Neural progenitor cell (in vitro differentiated cells): ENCODE measurements at regions not wholly inside any gene's neighbourhood (a gene's known extent, or its start where the extent isn't known, plus 50 kb on each side); places are given as distances from the start of the nearest gene placed in this dataset.

Experiments used
- DNase-seq: peaks from one replicate; pipeline ENCODE4 v3.0.0-alpha.2; 2016; ENCODE audit warnings: low spot score
- H2AFZ ChIP-seq: fragments of 200-600 bp; sonication (generic); replicated peaks from 2 replicates; pipeline ENCODE4 v1.6.1; 2016; ENCODE audit warnings: antibody characterized with exemption
- H3F3A ChIP-seq: fragments of 200-600 bp; sonication (generic); 2 replicates; pipeline ENCODE4 v1.6.1; 2016; ENCODE audit warnings: antibody characterized with exemption, low read depth
- H3K27ac ChIP-seq: fragments of 200-600 bp; sonication (generic); 2 replicates; pipeline ENCODE4 v1.5.1; 2016; ENCODE audit warnings: mild to moderate bottlenecking
- H3K27me3 ChIP-seq: fragments of 200-600 bp; sonication (generic); 2 replicates; pipeline ENCODE4 v1.6.1; 2016; ENCODE audit warnings: mild to moderate bottlenecking, moderate library complexity
- H3K36me3 ChIP-seq: fragments of 200-600 bp; sonication (generic); 2 replicates; pipeline ENCODE4 v1.5.1; 2016
- H3K4me1 ChIP-seq: fragments of 200-600 bp; sonication (generic); 2 replicates; pipeline ENCODE4 v1.6.1; 2016; ENCODE audit warnings: mixed run types
- H3K4me2 ChIP-seq: fragments of 200-600 bp; sonication (generic); 2 replicates; pipeline ENCODE4 v1.6.1; 2016
- H3K4me3 ChIP-seq: fragments of 200-600 bp; sonication (generic); 2 replicates; pipeline ENCODE4 v1.5.1; 2016
- H3K79me2 ChIP-seq: fragments of 200-600 bp; sonication (generic); 2 replicates; pipeline ENCODE4 v1.6.1; 2016; ENCODE audit warnings: low read depth
- H3K9ac ChIP-seq: fragments of 200-600 bp; sonication (generic); 2 replicates; pipeline ENCODE4 v1.6.1; 2016
- H3K9me3 ChIP-seq: fragments of 200-600 bp; sonication (generic); 2 replicates; pipeline ENCODE4 v1.5.1; 2016; ENCODE audit warnings: low read depth
- H4K20me1 ChIP-seq: fragments of 200-600 bp; sonication (generic); 2 replicates; pipeline ENCODE4 v1.6.1; 2016; ENCODE audit warnings: low read depth
- H3K27ac Mint-ChIP-seq: 3 replicates; pipeline ENCODE4 v1.8.0; 2021; ENCODE audit warnings: mixed read lengths
- H3K27me3 Mint-ChIP-seq: 2 replicates; pipeline ENCODE4 v1.8.0; 2022; ENCODE audit warnings: low read depth, mild to moderate bottlenecking, inconsistent platforms, moderate library complexity, mixed read lengths; ENCODE audit not compliant: insufficient read depth
- H3K36me3 Mint-ChIP-seq: 3 replicates; pipeline ENCODE4 v1.8.0; 2021; ENCODE audit warnings: mixed read lengths
- H3K4me1 Mint-ChIP-seq: 3 replicates; pipeline ENCODE4 v1.8.0; 2021; ENCODE audit warnings: mixed read lengths
- H3K4me3 Mint-ChIP-seq: 3 replicates; pipeline ENCODE4 v1.8.0; 2021; ENCODE audit warnings: mild to moderate bottlenecking, moderate library complexity, mixed read lengths
- H3K9me3 Mint-ChIP-seq: 3 replicates; pipeline ENCODE4 v1.8.0; 2020; ENCODE audit warnings: mixed read lengths
- EZH2 ChIP-seq: fragments of 200-600 bp; sonication (generic); IDR thresholded peaks from 2 replicates; pipeline ENCODE4 v1.6.1; 2017; ENCODE audit warnings: antibody characterized with exemption, mild to moderate bottlenecking, moderate library complexity
- EZH2phosphoT487 ChIP-seq: fragments of 200-600 bp; sonication (generic); IDR thresholded peaks from 2 replicates; pipeline ENCODE4 v1.6.1; 2017; ENCODE audit warnings: antibody characterized with exemption
- TF ChIP-seq, protein P1 (sequence below): fragments of 200-600 bp; sonication (generic); IDR thresholded peaks from 2 replicates; pipeline ENCODE4 v1.5.1; 2017; ENCODE audit warnings: antibody characterized with exemption, mild to moderate bottlenecking

DNA sequence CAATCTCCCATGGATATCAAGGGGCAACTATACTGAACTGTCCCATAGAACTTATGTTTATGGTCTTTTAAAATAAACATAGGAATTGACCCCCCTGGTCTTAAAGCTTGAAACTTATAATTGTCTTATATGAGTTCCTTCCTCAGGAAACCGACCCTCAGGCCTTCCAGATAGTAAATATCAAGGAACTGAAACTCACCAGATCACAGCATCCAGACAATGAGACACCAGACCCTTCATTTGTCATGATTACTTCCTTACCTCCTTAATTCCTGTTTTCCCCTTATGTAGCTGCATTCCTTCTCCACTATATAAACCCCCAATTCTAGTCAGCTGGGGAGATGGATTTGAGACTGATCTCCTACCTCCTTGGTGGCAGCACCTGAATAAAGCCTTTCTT, 94.8 kb upstream of the GRPR start:
- Mint-ChIP-seq H3K27ac (no peak overlapping the region), H3K9me3 (no peaks in the 10 kb centered on the region), H3K4me1 (peaks cover 26% of the 10 kb centered on the region), H3K36me3 (no peaks in the 10 kb centered on the region), H3K27me3 (peaks cover 3% of the 10 kb centered on the region), H3K4me3 (no peak overlapping the region)
- H2AFZ ChIP-seq: no peak overlapping the region
- no peaks in the 10 kb centered on the region for H3K9me3 ChIP-seq
- no peaks in the 10 kb centered on the region for H3K79me2 ChIP-seq
- no peaks in the 10 kb centered on the region for H3K36me3 ChIP-seq
- H4K20me1 ChIP-seq: no peaks in the 10 kb centered on the region
- H3K4me3 ChIP-seq: no peak overlapping the region
- TF ChIP-seq EZH2phosphoT487 (no peak), EZH2 (no peak)
- TF ChIP-seq, protein P1, sequence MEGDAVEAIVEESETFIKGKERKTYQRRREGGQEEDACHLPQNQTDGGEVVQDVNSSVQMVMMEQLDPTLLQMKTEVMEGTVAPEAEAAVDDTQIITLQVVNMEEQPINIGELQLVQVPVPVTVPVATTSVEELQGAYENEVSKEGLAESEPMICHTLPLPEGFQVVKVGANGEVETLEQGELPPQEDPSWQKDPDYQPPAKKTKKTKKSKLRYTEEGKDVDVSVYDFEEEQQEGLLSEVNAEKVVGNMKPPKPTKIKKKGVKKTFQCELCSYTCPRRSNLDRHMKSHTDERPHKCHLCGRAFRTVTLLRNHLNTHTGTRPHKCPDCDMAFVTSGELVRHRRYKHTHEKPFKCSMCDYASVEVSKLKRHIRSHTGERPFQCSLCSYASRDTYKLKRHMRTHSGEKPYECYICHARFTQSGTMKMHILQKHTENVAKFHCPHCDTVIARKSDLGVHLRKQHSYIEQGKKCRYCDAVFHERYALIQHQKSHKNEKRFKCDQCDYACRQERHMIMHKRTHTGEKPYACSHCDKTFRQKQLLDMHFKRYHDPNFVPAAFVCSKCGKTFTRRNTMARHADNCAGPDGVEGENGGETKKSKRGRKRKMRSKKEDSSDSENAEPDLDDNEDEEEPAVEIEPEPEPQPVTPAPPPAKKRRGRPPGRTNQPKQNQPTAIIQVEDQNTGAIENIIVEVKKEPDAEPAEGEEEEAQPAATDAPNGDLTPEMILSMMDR: no peak
- no peak overlapping the region for H3K27ac ChIP-seq
- no peaks in the 10 kb centered on the region for H3K27me3 ChIP-seq
- H3K9ac ChIP-seq: no peak overlapping the region
- peaks cover 30% of the 10 kb centered on the region for H3K4me1 ChIP-seq
- peaks cover 8% of the 10 kb centered on the region for H3F3A ChIP-seq
- H3K4me2 ChIP-seq: no peak overlapping the region
- no peak for DNase-seq

DNA sequence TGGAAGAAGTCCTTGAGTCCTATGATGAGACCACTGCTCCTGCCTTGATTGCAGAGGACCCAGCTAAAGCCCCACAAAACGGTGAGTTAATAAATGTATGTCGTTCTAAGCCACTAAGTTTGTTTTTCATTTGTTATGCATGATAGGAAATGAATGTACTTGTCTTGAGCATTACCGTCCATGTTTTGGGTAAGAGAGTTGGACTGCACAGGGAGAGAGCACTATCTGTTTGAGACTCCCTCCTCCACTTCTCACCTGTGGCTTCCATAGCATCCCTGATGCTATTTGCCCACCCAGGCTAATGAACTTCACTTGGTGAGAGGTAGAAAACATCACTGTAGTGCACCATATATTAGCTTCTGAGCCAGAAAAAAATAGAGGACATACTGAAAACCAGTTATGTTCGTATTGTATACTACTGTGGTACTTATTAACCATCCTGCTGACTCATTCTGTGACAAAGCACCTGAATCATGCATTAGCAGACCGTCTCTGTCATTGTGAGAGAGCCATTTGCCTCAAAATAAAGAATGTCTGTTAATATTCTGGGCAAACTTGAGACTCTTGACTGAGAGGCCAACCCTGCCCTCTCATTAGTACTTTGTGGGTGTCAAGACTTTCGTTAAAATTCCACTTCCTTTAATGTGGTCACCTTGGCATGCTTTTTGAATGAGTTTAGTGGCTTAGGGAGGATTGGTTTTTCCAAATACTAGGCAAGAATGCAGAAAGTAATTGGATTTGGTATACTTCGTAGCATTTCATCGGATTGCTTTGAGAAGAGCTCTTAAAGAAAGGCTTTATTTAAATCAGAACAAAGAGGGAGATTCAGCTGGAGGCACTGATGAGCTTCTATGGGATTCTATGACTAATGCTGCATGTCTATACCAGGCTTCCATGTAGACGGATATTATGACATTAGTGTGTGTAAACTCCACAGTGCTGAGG, 99.3 kb upstream of the GRPR start:
- Mint-ChIP-seq H3K36me3 (no peaks in the 10 kb centered on the region), H3K9me3 (no peaks in the 10 kb centered on the region), H3K4me3 (no peak overlapping the region), H3K27me3 (peaks cover 3% of the 10 kb centered on the region), H3K27ac (peak overlapping the region; percentile 73), H3K4me1 (peaks cover 22% of the 10 kb centered on the region)
- no peaks in the 10 kb centered on the region for H3K36me3 ChIP-seq
- peak; percentile 60 for DNase-seq
- no peak overlapping the region for H3K9ac ChIP-seq
- H3F3A ChIP-seq: peaks cover 8% of the 10 kb centered on the region
- H3K27me3 ChIP-seq: no peaks in the 10 kb centered on the region
- H3K4me3 ChIP-seq: no peak overlapping the region
- no peaks in the 10 kb centered on the region for H3K9me3 ChIP-seq
- H3K4me1 ChIP-seq: peaks cover 36% of the 10 kb centered on the region
- H4K20me1 ChIP-seq: no peaks in the 10 kb centered on the region
- TF ChIP-seq EZH2: no peak
- peak; percentile 74 for TF ChIP-seq EZH2phosphoT487
- TF ChIP-seq, protein P1: no peak
- peak overlapping the region; percentile 56 for H3K4me2 ChIP-seq
- H3K79me2 ChIP-seq: no peaks in the 10 kb centered on the region
- no peak overlapping the region for H3K27ac ChIP-seq
- no peak overlapping the region for H2AFZ ChIP-seq

DNA sequence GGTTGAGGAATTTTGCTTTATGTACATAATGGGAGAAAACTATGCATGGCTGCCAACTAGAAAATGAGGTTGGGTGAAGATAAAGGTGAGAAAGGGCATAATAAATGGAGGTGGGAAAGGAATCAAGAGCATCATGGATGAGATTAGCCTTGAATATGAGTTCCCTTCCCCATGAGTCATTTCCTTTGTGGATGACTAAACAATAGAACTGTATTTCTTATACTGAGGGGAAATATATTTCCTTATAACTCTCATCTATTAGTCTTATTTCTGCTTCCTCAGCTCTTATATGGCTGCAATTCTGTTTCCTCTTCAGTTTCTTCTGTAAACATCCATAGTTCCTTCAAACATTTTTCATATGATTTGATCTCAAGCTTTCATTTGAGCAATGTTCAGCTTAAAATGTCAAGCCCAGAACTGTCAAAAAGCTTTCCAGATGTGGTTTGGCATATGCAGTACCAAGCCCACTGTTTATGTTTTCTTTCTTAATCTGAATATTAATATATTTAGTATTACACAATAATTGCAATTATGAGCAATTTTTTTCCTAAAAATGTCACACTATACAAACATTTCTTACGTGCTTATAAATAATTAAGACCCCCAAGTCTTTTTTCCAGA, 100.7 kb upstream of the GRPR start:
- H3K9me3 Mint-ChIP-seq: no peaks in the 10 kb centered on the region
- peaks cover 25% of the 10 kb centered on the region for H3K4me1 Mint-ChIP-seq
- H3K4me1 ChIP-seq: peaks cover 34% of the 10 kb centered on the region
- no peak overlapping the region for H3K4me2 ChIP-seq
- no peak overlapping the region for H3K4me3 ChIP-seq
- no peaks in the 10 kb centered on the region for H3K9me3 ChIP-seq
- TF ChIP-seq EZH2phosphoT487: no peak
- H3K27me3 Mint-ChIP-seq: peaks cover 3% of the 10 kb centered on the region
- no peak overlapping the region for H2AFZ ChIP-seq
- H3F3A ChIP-seq: peaks cover 8% of the 10 kb centered on the region
- no peak overlapping the region for H3K27ac Mint-ChIP-seq
- H3K36me3 Mint-ChIP-seq: no peaks in the 10 kb centered on the region
- no peaks in the 10 kb centered on the region for H4K20me1 ChIP-seq
- H3K4me3 Mint-ChIP-seq: no peak overlapping the region
- H3K27me3 ChIP-seq: no peaks in the 10 kb centered on the region
- no peak overlapping the region for H3K9ac ChIP-seq
- H3K79me2 ChIP-seq: no peaks in the 10 kb centered on the region
- H3K27ac ChIP-seq: no peak overlapping the region
- DNase-seq: no peak
- H3K36me3 ChIP-seq: no peaks in the 10 kb centered on the region
